Activated CD4-positive, alpha-beta T cell treated with anti-CD3 and anti-CD28 coated beads, Interleukin-2, amount 50 U/mL, for 16 hours (primary cell): ENCODE measurements at regions not wholly inside any gene's neighbourhood (a gene's known extent, or its start where the extent isn't known, plus 50 kb on each side); places are given as distances from the start of the nearest gene placed in this dataset.
"Not testable (repeated sequence)": the region's sequence is repeated elsewhere in the genome, so short reads cannot be mapped to it uniquely, and the experiment has no call there.

Experiments
- DNase-seq: peaks from one replicate; pipeline ENCODE4 v3.0.0-alpha.2; 2020

- DNase-seq: no peak
These were observed 270.2 kb upstream of the PDE4D start for GRCh38 chr5:60163762-60164161.

GRCh38 chr5:60162441-60162840, 268.9 kb upstream of the PDE4D start:
- no peak for DNase-seq

- DNase-seq: peak; percentile 7
These were observed 267.9 kb upstream of the PDE4D start for GRCh38 chr5:60161340-60161934.

- DNase-seq: no peak
These were observed 255.6 kb upstream of the PDE4D start for GRCh38 chr5:60149081-60149480.

- no peak for DNase-seq
These were observed 254.8 kb upstream of the PDE4D start for GRCh38 chr5:60148366-60148765.

- no peak for DNase-seq
These were observed 254.3 kb upstream of the PDE4D start for GRCh38 chr5:60147791-60148190.

- DNase-seq: no peak
These were observed 250.5 kb upstream of the PDE4D start for GRCh38 chr5:60143942-60144549.

GRCh38 chr5:60141119-60141518, 247.6 kb upstream of the PDE4D start:
- no peak for DNase-seq

- DNase-seq: no peak
These were observed 243.3 kb upstream of the PDE4D start for GRCh38 chr5:60136841-60137240.

- DNase-seq: no peak
These were observed 238.0 kb upstream of the PDE4D start for GRCh38 chr5:60131504-60131903.

GRCh38 chr5:60125636-60126035, 232.1 kb upstream of the PDE4D start:
- no peak for DNase-seq

- no peak for DNase-seq
These were observed 209.6 kb upstream of the PDE4D start for GRCh38 chr5:60102961-60103693.

GRCh38 chr5:60101573-60101972, 208.0 kb upstream of the PDE4D start:
- DNase-seq: no peak

- no peak for DNase-seq
These were observed 199.3 kb upstream of the PDE4D start for GRCh38 chr5:60092671-60093422.

- no peak for DNase-seq
These were observed 193.1 kb upstream of the PDE4D start for GRCh38 chr5:60086583-60086982.

GRCh38 chr5:60084226-60084625, 190.7 kb upstream of the PDE4D start:
- DNase-seq: no peak

- no peak for DNase-seq
These were observed 183.8 kb upstream of the PDE4D start for GRCh38 chr5:60077292-60077691.

- no peak for DNase-seq
These were observed 183.2 kb upstream of the PDE4D start for GRCh38 chr5:60076746-60077145.

- DNase-seq: no peak
These were observed 173.0 kb upstream of the PDE4D start for GRCh38 chr5:60066502-60066901.

- DNase-seq: no peak
These were observed 166.9 kb upstream of the PDE4D start for GRCh38 chr5:60060389-60060788.

- no peak for DNase-seq
These were observed 162.7 kb upstream of the PDE4D start for GRCh38 chr5:60056191-60056590.

- DNase-seq: no peak
These were observed 161.6 kb upstream of the PDE4D start for GRCh38 chr5:60055168-60055567.

- not testable (repeated sequence) for DNase-seq
These were observed 148.6 kb upstream of the PDE4D start for GRCh38 chr5:60041996-60042664.
